Colonic mucosa (tissue), 4 donors: ENCODE measurements at regions not wholly inside any gene's neighbourhood (a gene's known extent, or its start where the extent isn't known, plus 50 kb on each side); places are given as distances from the start of the nearest gene placed in this dataset.

Experiments used
- DNase-seq: peaks from one replicate; pipeline ENCODE4 v3.0.0-alpha.2; 2020
- H3K27ac ChIP-seq: fragments of 200-600 bp; one replicate; pipeline ENCODE4 v1.8.0; 2021
- H3K27me3 ChIP-seq: fragments of 200-600 bp; one replicate; pipeline ENCODE4 v1.8.0; 2021
- H3K36me3 ChIP-seq: fragments of 200-600 bp; one replicate; pipeline ENCODE4 v1.8.0; 2021
- H3K4me1 ChIP-seq: fragments of 200-600 bp; one replicate; pipeline ENCODE4 v1.8.0; 2021; ENCODE audit warnings: mild to moderate bottlenecking
- H3K4me3 ChIP-seq: fragments of 200-600 bp; one replicate; pipeline ENCODE4 v1.8.0; 2021
- H3K9ac ChIP-seq, 2 donors: one replicate each; pipeline ENCODE4 v1.7.0; 2013; ENCODE audit warnings: control low read depth in 2 of 2, low read depth in 2 of 2, low read length in 2 of 2
- H3K9me3 ChIP-seq: fragments of 200-600 bp; one replicate; pipeline ENCODE4 v1.8.0; 2021
- intact Hi-C: fragments of 100-400 bp; cut with DNase I; formaldehyde crosslinking; loops from one replicate; pipeline ENCODE4 v1.14.1; 2022
- TF ChIP-seq, protein P1 (sequence below): fragments of 200-600 bp; IDR thresholded peaks from one replicate; pipeline ENCODE4 v1.8.0; 2022; ENCODE audit warnings: antibody characterized with exemption, mild to moderate bottlenecking
- donor health status: healthy.
- donor health status: DM: no; HTN: no; CAD: no.
- donor health status: DM: no; HTN: no; CAD: no.

DNA sequence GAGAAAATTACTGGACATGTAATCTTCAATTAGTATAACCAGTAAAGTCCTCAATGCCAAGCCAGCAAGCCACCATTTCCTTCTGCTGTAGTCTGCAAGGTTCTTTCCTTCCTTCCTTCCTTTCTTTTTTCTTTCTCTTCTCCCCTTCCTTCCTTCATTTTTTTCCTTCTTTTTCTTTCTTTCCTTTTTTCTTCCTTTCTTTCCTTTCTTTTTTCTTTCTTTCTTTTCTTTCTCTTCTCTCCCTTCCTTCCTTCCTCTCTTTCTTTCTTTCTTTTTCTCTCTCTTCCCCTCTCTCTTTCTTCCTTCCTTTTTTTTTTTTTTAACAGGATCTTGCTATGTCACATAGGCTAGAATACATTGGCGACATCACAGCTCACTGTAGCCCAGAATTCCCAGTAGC, 369.8 kb downstream of the SEMA3D start:
- no peaks in the 10 kb centered on the region for H3K27me3 ChIP-seq
- DNase-seq: no peak
- no peak overlapping the region for H3K27ac ChIP-seq
- no peaks in the 10 kb centered on the region for H3K9me3 ChIP-seq
- TF ChIP-seq, protein P1, sequence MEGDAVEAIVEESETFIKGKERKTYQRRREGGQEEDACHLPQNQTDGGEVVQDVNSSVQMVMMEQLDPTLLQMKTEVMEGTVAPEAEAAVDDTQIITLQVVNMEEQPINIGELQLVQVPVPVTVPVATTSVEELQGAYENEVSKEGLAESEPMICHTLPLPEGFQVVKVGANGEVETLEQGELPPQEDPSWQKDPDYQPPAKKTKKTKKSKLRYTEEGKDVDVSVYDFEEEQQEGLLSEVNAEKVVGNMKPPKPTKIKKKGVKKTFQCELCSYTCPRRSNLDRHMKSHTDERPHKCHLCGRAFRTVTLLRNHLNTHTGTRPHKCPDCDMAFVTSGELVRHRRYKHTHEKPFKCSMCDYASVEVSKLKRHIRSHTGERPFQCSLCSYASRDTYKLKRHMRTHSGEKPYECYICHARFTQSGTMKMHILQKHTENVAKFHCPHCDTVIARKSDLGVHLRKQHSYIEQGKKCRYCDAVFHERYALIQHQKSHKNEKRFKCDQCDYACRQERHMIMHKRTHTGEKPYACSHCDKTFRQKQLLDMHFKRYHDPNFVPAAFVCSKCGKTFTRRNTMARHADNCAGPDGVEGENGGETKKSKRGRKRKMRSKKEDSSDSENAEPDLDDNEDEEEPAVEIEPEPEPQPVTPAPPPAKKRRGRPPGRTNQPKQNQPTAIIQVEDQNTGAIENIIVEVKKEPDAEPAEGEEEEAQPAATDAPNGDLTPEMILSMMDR: no peak
- H3K4me1 ChIP-seq: no peaks in the 10 kb centered on the region
- intact Hi-C loops: no loop called here
- no peak overlapping the region for H3K9ac ChIP-seq
- no peak overlapping the region for H3K4me3 ChIP-seq
- no peaks in the 10 kb centered on the region for H3K36me3 ChIP-seq

DNA sequence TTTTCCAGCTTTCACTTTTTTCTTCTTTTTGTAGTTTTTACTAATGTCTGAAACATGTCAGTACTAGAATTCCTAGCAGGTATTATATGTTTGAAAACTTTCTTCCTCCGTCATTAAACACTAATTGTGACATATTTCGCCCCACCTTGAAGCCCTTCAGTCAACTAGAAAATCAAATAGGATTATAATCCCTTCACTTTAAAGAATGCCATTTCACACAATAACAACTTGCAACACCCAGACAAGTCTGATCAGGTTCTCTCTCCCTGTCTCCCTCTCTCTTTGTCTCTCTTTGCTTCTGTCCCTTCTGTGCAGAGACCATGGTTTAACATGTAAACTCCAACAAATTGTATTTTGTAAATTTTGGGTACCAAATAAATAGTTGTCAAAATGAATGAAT, 373.5 kb downstream of the SEMA3D start:
- H3K9me3 ChIP-seq: no peaks in the 10 kb centered on the region
- no peak for DNase-seq
- H3K4me3 ChIP-seq: no peak overlapping the region
- H3K36me3 ChIP-seq: no peaks in the 10 kb centered on the region
- no peak overlapping the region for H3K9ac ChIP-seq
- intact Hi-C loops: no loop called here
- TF ChIP-seq, protein P1: no peak
- no peaks in the 10 kb centered on the region for H3K27me3 ChIP-seq
- no peak overlapping the region for H3K27ac ChIP-seq
- no peaks in the 10 kb centered on the region for H3K4me1 ChIP-seq

DNA sequence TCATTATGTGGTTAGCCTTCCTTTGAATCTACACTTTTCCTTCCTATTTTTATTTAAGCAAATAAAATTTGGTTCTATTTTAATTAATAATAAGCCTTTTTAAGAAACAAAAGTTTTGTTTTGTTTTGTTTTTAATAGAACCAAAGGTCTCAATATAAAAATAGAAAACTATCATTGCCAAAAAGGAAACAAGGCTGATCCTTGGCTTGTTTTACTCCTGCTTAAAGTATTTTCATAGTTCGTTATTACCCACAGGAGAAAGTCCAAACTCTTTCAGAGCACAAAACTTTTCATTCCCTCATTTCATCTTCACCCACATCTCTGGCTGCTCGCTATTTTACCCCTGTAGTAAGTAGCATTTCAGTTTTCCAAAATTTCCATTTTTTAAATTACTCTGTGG, 374.8 kb downstream of the SEMA3D start:
- TF ChIP-seq, protein P1: no peak
- Histone ChIP-seq H3K27ac (no peak overlapping the region), H3K27me3 (no peaks in the 10 kb centered on the region), H3K9ac (no peak overlapping the region), H3K9me3 (no peaks in the 10 kb centered on the region), H3K4me1 (no peaks in the 10 kb centered on the region), H3K36me3 (no peaks in the 10 kb centered on the region), H3K4me3 (no peak overlapping the region)
- DNase-seq: no peak
- intact Hi-C loops: no loop called here

DNA sequence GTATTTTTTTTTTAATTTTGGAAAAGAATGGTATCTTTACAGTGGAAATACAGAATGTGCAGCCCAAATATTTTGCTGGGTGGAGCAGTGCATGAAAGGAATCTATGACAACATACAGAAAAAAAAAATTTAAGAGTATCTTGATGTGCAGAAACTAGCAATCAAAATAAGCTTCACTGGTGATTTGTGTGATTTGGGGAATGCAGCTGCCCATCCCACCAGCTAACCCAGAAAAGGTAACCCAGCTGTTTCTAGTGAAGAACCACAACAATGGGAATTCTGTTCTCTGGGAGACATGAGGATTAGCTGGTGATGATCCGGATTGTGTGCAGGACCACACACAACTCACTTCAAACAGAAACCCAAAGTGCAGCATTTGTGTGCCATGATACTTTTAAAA, 375.5 kb downstream of the SEMA3D start:
- intact Hi-C loops: no loop called here
- TF ChIP-seq, protein P1: no peak
- no peak overlapping the region for H3K4me3 ChIP-seq
- DNase-seq: no peak
- no peaks in the 10 kb centered on the region for H3K4me1 ChIP-seq
- H3K27me3 ChIP-seq: no peaks in the 10 kb centered on the region
- H3K36me3 ChIP-seq: no peaks in the 10 kb centered on the region
- no peaks in the 10 kb centered on the region for H3K9me3 ChIP-seq
- H3K27ac ChIP-seq: no peak overlapping the region
- H3K9ac ChIP-seq: no peak overlapping the region

DNA sequence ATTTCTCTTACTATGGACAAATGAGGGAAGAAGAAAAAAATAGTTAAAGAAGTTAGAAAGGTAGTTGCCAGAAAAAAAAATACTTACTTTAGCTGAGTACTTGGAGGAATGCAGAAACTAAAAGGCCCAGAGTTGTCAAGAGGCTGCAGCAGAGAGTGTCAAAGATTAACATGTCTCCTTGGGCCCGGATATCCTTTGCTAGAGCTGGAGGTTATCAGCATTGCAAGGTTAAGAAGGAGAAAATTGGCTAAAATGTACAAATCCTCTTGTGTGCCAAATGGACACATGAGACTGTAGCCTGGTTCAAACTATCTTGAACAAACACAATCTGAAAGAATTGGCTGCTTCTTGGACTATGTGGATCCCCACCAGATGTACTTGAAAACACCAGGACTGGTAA, 377.0 kb downstream of the SEMA3D start:
- Histone ChIP-seq H3K27me3 (no peaks in the 10 kb centered on the region), H3K36me3 (no peaks in the 10 kb centered on the region), H3K27ac (no peak overlapping the region), H3K9ac (no peak overlapping the region), H3K4me1 (no peaks in the 10 kb centered on the region), H3K9me3 (no peaks in the 10 kb centered on the region), H3K4me3 (no peak overlapping the region)
- DNase-seq: no peak
- intact Hi-C loops: no loop called here
- TF ChIP-seq, protein P1: no peak

DNA sequence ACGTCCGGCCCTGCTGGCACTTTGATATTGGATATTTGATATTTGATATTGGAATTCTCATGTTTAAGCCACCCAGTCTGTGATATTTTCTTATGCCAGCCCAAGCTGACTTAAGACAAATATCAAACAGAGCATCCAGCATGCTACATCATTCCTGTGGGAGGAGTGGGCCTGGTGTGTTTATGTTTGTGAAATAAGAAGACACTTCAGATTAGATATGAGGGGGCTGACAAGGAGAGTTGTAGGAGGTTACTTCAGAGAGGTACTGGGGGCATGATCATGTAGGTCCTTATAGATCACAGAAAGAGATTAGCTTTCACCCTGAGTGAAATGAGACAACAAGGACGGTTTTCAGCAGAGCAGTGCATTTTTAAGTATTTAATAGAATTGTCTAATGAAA, 382.9 kb downstream of the SEMA3D start:
- H3K4me1 ChIP-seq: no peaks in the 10 kb centered on the region
- no peaks in the 10 kb centered on the region for H3K36me3 ChIP-seq
- H3K4me3 ChIP-seq: no peak overlapping the region
- intact Hi-C loops: no loop called here
- TF ChIP-seq, protein P1: no peak
- no peak overlapping the region for H3K27ac ChIP-seq
- DNase-seq: no peak
- no peaks in the 10 kb centered on the region for H3K9me3 ChIP-seq
- no peaks in the 10 kb centered on the region for H3K27me3 ChIP-seq
- no peak overlapping the region for H3K9ac ChIP-seq
